OCI-LY3 (cell line): ENCODE measurements at regions not wholly inside any gene's neighbourhood (a gene's known extent, or its start where the extent isn't known, plus 50 kb on each side); places are given as distances from the start of the nearest gene placed in this dataset.

Experiments used
- EZH2phosphoT487 ChIP-seq: fragments of 200-600 bp; shearing (Covaris generic); IDR thresholded peaks from 2 replicates; pipeline ENCODE4 v1.6.1; 2018; ENCODE audit warnings: antibody characterized with exemption, mixed run types, low read depth
- TF ChIP-seq, protein P1 (sequence below): fragments of 200-600, 300-600 bp; sonication (generic); IDR thresholded peaks from 2 replicates; pipeline ENCODE4 v1.5.1; 2014; ENCODE audit warnings: antibody characterized with exemption, low read length, low read depth

GRCh38 chr11:81092522-81092921 lies 1641.1 kb downstream of the FAM181B start:
- TF ChIP-seq, protein P1, sequence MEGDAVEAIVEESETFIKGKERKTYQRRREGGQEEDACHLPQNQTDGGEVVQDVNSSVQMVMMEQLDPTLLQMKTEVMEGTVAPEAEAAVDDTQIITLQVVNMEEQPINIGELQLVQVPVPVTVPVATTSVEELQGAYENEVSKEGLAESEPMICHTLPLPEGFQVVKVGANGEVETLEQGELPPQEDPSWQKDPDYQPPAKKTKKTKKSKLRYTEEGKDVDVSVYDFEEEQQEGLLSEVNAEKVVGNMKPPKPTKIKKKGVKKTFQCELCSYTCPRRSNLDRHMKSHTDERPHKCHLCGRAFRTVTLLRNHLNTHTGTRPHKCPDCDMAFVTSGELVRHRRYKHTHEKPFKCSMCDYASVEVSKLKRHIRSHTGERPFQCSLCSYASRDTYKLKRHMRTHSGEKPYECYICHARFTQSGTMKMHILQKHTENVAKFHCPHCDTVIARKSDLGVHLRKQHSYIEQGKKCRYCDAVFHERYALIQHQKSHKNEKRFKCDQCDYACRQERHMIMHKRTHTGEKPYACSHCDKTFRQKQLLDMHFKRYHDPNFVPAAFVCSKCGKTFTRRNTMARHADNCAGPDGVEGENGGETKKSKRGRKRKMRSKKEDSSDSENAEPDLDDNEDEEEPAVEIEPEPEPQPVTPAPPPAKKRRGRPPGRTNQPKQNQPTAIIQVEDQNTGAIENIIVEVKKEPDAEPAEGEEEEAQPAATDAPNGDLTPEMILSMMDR = no peak
- no peak for TF ChIP-seq EZH2phosphoT487
